ENCODE measurements at regions not wholly inside any gene's neighbourhood (a gene's known extent, or its start where the extent isn't known, plus 50 kb on each side); places are given as distances from the start of the nearest gene placed in this dataset.

DNA sequence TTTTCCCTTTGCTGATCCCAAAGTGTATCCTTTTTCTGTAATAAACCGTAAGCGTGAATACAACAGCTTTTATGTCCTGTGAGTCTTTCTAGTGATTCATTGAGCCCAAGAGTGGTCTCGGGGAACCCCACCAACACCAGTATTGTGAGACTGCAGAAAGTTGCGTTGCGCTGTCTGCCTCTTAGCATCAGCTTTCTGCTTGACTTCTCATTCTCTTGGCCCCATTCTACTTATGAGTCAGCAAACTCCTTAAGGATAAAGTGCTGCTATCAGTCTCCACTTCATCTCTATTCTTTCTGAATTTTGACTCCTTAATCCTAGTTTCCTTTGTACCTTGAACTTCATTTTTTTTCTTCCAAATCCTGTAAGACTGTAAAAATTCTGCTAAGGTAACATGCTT lies 184.3 kb upstream of the MBL2 start:
- no peak overlapping the region for H3K4me3 ChIP-seq
- no peaks in the 10 kb centered on the region for H3K36me3 ChIP-seq
- no peaks in the 10 kb centered on the region for H3K27me3 ChIP-seq
- intact Hi-C loops (cut with DNase I; ENCODE audit: low total_unique reads): no loop called here
- no peak for TF ChIP-seq POLR2A (IDR thresholded peaks at IDR 0.05)
- TF ChIP-seq, protein P1, sequence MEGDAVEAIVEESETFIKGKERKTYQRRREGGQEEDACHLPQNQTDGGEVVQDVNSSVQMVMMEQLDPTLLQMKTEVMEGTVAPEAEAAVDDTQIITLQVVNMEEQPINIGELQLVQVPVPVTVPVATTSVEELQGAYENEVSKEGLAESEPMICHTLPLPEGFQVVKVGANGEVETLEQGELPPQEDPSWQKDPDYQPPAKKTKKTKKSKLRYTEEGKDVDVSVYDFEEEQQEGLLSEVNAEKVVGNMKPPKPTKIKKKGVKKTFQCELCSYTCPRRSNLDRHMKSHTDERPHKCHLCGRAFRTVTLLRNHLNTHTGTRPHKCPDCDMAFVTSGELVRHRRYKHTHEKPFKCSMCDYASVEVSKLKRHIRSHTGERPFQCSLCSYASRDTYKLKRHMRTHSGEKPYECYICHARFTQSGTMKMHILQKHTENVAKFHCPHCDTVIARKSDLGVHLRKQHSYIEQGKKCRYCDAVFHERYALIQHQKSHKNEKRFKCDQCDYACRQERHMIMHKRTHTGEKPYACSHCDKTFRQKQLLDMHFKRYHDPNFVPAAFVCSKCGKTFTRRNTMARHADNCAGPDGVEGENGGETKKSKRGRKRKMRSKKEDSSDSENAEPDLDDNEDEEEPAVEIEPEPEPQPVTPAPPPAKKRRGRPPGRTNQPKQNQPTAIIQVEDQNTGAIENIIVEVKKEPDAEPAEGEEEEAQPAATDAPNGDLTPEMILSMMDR (IDR thresholded peaks at IDR 0.05 in 4 of 5, conservative IDR thresholded peaks at IDR 0.05 in 1 of 5): no peak
- DNase-seq: no peak
- ATAC-seq: no peak
- H3K9me3 ChIP-seq: no peaks in the 10 kb centered on the region
- in situ Hi-C loops (cut with MboI; ENCODE audit: low sequenced_read_pairs in 4 of 4): no loop called here
- H3K27ac ChIP-seq: no peak overlapping the region
- no peaks in the 10 kb centered on the region for H3K4me1 ChIP-seq

DNA sequence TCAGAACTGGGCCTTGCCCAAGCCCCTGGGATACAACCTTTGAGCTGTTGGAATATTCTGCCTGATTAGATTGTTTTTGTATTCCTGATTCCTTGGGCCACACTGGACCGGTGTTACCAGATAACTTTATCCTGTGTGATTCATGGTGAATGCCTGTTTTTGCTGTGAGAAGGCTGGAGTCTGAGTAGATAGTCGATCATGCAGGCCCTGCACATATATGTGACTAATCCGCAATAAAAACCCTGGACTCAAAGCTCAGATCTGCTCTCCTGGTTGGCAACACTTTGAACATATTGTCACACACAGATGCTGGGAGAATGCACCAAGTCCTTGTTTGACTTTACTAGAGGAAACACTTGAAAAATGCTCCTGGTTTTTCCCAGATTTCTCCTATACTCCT lies 183.9 kb upstream of the MBL2 start:
- in situ Hi-C loops (cut with MboI; ENCODE audit: low sequenced_read_pairs in 4 of 4) (no loop called here), intact Hi-C loops (cut with DNase I; ENCODE audit: low total_unique reads) (no loop called here)
- ATAC-seq (no peak), DNase-seq (no peak)
- H3K27ac ChIP-seq: no peak overlapping the region
- H3K9me3 ChIP-seq: no peaks in the 10 kb centered on the region
- H3K36me3 ChIP-seq: no peaks in the 10 kb centered on the region
- TF ChIP-seq, protein P1 (IDR thresholded peaks at IDR 0.05 in 4 of 5, conservative IDR thresholded peaks at IDR 0.05 in 1 of 5): no peak
- no peak for TF ChIP-seq POLR2A (IDR thresholded peaks at IDR 0.05)
- H3K27me3 ChIP-seq: no peaks in the 10 kb centered on the region
- H3K4me3 ChIP-seq: no peak overlapping the region
- no peaks in the 10 kb centered on the region for H3K4me1 ChIP-seq

DNA sequence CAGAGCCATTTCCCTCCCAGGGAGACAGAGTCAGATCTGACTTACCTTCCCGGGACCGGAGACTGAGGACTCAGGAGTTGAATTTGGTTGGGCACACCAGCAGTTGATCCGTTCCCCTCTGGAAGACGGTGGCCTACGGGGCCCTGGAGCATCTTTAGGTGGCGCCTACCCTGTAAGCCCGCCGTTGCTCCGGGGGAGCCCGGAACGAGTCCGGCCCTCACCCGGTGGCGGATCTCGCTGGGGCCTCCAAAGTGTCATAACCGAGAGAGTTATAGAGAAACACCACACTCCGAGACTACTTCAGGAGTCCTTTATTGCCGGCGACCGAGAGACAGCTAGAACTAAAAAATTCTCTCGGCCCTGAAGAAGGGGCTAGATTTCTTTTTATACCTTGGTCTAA lies 182.8 kb upstream of the MBL2 start:
- Histone ChIP-seq H3K4me1 (no peaks in the 10 kb centered on the region), H3K27ac (no peak overlapping the region), H3K4me3 (no peak overlapping the region), H3K36me3 (no peaks in the 10 kb centered on the region), H3K9me3 (no peaks in the 10 kb centered on the region), H3K27me3 (no peaks in the 10 kb centered on the region)
- TF ChIP-seq, protein P1 (IDR thresholded peaks at IDR 0.05 in 4 of 5, conservative IDR thresholded peaks at IDR 0.05 in 1 of 5): no peak
- no peak for TF ChIP-seq POLR2A (IDR thresholded peaks at IDR 0.05)
- in situ Hi-C loops (cut with MboI; ENCODE audit: low sequenced_read_pairs in 4 of 4) (no loop called here), intact Hi-C loops (cut with DNase I; ENCODE audit: low total_unique reads) (no loop called here)
- DNase-seq (no peak), ATAC-seq (no peak)

DNA sequence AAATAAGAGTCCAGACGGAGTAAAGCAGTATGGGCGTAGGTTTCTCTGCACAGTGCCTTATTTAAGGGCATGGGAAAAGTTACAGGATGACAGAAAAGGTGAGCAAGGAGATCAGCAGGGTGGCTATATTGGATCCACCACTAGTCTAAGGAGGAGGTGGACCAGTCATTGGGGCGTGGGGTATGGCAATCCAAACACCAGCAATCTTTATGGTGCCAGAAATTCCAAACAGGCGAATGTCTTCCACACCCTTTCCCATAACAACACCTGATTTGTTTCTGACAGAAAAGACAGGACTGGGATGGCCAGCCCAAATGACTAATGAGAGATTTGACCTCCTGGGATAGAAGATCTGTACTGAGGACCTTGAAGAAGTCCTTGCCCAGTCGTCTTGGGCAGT lies 181.8 kb upstream of the MBL2 start:
- ATAC-seq (no peak), DNase-seq (no peak)
- in situ Hi-C loops (cut with MboI; ENCODE audit: low sequenced_read_pairs in 4 of 4): no loop called here
- Histone ChIP-seq H3K4me1 (no peaks in the 10 kb centered on the region), H3K27ac (no peak overlapping the region), H3K4me3 (no peak overlapping the region), H3K36me3 (no peaks in the 10 kb centered on the region), H3K9me3 (no peaks in the 10 kb centered on the region), H3K27me3 (no peaks in the 10 kb centered on the region)
- no peak for TF ChIP-seq POLR2A (IDR thresholded peaks at IDR 0.05)
- TF ChIP-seq, protein P1 (IDR thresholded peaks at IDR 0.05 in 4 of 5, conservative IDR thresholded peaks at IDR 0.05 in 1 of 5): no peak
- intact Hi-C loops (cut with DNase I; ENCODE audit: low total_unique reads): no loop called here

DNA sequence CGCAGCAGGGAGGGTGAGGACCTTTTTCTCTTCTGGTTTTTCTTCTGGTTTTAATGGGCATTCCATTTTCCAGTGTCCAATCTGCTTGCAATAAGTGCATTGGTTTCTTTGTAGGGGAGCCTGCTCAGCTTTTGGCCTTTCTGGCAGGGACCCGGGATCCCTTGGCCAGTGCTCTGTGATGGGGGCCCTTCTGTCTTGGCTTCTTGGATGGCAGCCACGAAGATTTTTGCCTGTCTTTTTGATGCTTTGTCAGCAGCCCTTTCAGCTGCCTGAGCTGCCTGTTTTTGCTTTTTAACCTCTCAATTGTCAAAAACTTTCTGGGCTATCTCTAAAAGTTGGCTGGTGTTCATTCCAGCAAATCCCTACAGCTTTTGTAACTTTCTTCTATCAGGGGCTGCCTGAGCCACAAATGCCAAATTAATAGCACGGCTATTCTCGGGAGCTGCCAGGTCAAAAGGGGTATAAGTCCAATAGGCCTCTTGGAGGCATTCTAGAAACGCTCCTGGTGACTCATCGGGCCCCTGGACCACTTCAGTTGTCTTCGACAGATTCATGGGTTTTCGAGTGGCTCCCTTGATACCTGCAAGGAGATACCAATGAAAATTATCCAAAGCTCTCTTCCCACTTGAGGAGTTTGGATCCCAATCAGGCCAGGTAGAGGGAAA lies 179.9 kb upstream of the MBL2 start:
- no peak for TF ChIP-seq POLR2A (IDR thresholded peaks at IDR 0.05)
- TF ChIP-seq, protein P1 (IDR thresholded peaks at IDR 0.05 in 4 of 5, conservative IDR thresholded peaks at IDR 0.05 in 1 of 5): no peak
- Histone ChIP-seq H3K4me3 (no peak overlapping the region), H3K4me1 (no peaks in the 10 kb centered on the region), H3K27me3 (no peaks in the 10 kb centered on the region), H3K36me3 (no peaks in the 10 kb centered on the region), H3K9me3 (no peaks in the 10 kb centered on the region), H3K27ac (no peak overlapping the region)
- intact Hi-C loops (cut with DNase I; ENCODE audit: low total_unique reads) (no loop called here), in situ Hi-C loops (cut with MboI; ENCODE audit: low sequenced_read_pairs in 4 of 4) (no loop called here)
- no peak for ATAC-seq
- no peak for DNase-seq
